ENCODE measurements at regions not wholly inside any gene's neighbourhood (a gene's known extent, or its start where the extent isn't known, plus 50 kb on each side); places are given as distances from the start of the nearest gene placed in this dataset.

DNA sequence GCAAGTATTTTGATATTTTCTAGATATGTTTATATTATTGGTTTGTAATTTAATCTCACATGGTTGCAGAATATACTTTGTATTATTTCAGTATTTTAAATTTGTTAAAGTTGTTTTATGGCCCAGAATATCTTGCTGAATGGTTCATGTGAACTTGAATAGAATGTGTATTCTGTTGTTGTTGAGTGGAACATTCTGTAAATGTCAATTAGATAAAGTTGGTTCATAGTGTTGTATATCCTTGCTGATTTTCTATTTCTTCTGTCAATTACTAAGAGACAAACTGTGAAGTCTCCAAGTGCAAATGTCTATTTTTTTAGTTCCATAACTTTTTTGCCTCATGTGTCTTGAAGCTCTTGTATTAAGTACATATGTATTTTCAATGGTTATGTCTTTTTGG is 411.7 kb downstream of the NPIPA7 start:
- no peak for DNase-seq (ENCODE audit: low spot score)

DNA sequence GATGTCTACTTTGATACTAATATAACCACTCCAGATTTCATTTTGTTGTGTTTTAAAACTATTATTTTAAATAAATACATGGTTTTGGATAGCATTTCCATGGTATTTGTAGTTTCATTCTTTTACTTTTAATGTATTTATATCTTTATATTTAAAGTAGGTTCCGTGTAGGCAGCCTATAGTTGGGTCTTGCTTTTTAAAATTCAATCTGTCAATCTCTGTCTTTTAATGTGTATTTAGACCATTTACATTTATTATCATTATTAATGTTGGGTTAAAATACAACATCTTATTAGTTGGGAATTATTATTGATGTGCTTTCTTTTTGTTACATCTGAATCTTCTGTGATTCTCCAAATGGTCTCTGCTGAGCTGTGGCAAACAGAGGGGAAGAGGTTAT is 412.1 kb downstream of the NPIPA7 start:
- no peak for DNase-seq (ENCODE audit: low spot score)

- peak; percentile 29 for DNase-seq (ENCODE audit: low spot score)
Observed at GRCh38 chr16:16797239-16797638, 418.3 kb downstream of the NPIPA7 start.

- DNase-seq (ENCODE audit: low spot score): no peak
Observed at GRCh38 chr16:16798504-16798903, 419.6 kb downstream of the NPIPA7 start.

DNA sequence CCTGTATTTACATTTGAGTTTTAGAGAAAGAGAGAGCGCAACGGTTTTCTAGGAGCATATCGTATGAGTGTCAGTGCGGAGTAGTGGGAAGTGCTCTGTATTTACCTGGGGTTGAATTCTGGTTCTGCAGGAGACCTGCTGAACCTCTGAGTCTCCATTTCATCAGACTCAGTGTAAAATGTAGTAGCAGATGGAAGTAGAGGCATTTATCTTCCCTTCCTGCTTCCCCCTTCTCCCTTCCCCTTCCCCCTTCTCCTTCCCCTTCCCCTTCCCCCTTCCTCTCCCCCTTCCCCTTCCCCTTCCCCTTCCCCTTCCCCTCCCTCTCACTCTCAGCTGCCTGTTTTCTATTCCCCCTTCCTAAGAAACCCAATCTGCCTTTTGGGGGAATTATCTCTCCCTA is 426.9 kb downstream of the NPIPA7 start:
- DNase-seq (ENCODE audit: low spot score): no peak

DNA sequence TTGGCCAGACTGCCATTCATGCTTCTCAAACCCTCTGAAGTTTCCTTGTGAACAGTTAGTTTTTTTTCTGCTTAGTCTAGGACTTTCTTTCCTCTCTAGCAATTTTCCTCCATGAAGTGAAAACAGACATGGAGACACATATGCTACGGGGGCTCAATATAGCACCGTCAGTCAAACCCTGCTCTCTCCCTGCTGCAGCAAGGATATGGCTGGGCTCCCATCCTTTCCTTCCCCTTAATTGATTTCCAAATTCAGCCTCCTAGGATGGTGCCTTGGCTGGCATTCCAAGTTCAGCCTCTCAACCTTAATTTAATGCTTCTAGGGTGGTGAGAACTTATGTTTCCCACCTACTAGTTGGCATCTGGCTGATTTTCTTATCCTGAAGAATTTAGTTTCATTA is 436.7 kb downstream of the NPIPA7 start:
- no peak for DNase-seq (ENCODE audit: low spot score)

DNA sequence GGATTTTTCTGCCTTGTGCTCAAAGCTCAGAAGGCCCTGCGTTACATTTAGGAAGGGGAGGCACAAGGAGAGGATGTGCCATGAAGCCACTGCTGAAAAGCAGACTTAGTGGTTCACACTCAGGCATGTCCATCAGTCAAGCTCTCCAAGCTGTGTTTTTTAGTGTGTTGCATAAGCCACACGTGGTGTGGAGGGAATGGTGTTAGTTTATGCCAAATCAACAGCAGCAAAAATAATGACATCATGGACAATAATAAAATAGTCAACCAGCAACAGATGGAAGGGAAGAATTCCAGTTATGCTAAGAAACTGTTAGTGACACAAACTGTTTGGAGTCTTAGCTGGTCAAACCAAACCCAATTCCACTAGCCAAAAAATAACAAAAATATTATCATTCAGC is 438.3 kb downstream of the NPIPA7 start:
- DNase-seq (ENCODE audit: low spot score): no peak

DNA sequence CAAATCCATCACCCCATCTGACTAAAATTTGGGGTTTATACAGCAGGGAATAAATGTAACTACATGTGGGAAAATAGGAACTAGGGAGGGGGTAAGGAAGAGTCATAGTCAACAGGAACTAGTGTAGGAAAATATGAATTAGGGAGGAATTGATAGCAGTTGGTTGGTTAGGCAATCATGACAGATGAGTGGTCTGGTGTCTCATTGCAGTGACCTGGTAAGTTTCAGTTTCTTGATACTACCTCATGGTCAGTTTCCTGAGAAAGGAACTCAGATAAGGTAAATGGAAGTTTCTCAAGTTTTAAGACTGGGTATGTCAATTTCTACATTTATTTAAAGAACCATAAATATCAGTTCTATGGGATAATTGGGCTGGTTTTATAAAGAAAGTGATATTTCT is 442.3 kb downstream of the NPIPA7 start:
- DNase-seq (ENCODE audit: low spot score): no peak

- DNase-seq (ENCODE audit: low spot score): no peak
Observed at GRCh38 chr16:16828913-16829398, 450.0 kb downstream of the NPIPA7 start.

DNA sequence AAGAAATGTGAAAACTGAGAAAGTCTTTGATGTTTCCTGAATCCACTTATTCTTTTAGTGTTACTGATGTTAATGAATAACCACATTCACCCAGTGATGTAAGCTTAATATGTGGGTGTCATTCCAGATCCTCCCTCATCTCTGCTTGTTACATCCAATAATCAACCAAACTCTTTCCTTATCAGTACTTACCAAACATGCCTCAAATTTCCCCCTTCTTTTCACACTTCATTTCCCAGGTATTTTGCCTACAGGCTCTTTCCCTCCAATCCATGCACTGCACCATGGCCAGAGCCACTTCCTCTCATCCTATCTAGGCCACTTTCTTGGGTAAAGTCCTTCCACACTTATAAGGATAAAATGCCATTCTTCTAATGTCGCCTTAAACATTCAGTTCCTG is 451.5 kb downstream of the NPIPA7 start:
- DNase-seq (ENCODE audit: low spot score): no peak

DNA sequence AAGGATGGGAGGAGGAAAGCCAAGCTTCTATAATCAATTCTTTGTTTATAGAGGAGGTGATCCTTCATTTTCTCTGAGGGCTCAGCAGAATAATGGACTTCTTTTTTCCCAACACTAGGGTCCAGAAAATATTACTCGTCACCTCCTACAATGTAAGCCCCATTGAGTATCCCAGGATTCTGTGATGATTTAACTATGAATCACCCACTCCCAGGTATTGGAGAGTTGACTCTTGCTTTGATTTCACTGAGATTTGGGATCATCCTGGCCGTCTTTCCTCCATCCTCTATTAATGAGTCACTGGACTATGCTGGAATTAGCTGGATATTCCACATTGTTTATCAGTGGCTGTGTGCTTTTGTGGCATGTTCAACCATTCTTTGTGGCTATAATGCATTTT is 452.0 kb downstream of the NPIPA7 start:
- DNase-seq (ENCODE audit: low spot score): no peak

GRCh38 chr16:16833165-16833564 is 454.2 kb downstream of the NPIPA7 start:
- no peak for DNase-seq (ENCODE audit: low spot score)

DNA sequence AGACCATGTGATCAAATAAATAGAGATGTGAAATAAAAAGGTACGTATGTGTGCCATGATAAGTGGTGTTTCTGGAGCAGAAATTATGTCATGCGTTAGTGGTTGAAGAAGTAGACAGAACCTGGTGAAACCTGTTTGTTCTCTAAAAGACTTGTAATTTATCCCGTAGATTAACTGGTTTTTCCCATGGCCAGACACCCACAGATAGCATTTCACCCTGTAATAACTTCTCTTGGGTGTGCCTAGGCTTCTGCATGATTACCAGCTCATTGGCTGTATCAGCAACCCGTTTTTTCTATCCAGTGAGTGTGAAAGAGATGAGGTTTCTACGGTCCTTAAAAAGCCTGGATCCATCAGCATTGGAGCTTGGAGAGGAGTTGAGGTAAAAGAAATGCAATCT is 471.3 kb downstream of the NPIPA7 start:
- no peak for DNase-seq (ENCODE audit: low spot score)

DNA sequence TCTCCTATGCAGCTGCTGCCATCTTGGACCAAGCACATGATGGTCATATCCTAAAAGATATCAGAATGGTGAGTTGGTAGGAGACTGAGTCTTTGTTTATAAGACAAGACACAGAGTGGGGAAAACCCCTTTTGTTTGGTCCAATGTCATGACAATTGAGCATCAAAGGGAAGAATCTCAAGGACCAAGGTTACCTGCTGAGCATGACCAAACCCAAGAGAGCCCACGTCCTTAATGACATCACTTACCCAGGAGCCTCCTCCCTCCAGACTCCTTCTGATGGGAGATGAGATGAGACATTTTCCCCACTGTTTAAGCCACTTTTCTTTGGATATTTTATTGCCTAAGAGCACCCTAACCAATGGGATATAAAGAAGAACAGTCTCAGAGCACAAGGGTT is 478.1 kb downstream of the NPIPA7 start:
- DNase-seq (ENCODE audit: low spot score): no peak

DNA sequence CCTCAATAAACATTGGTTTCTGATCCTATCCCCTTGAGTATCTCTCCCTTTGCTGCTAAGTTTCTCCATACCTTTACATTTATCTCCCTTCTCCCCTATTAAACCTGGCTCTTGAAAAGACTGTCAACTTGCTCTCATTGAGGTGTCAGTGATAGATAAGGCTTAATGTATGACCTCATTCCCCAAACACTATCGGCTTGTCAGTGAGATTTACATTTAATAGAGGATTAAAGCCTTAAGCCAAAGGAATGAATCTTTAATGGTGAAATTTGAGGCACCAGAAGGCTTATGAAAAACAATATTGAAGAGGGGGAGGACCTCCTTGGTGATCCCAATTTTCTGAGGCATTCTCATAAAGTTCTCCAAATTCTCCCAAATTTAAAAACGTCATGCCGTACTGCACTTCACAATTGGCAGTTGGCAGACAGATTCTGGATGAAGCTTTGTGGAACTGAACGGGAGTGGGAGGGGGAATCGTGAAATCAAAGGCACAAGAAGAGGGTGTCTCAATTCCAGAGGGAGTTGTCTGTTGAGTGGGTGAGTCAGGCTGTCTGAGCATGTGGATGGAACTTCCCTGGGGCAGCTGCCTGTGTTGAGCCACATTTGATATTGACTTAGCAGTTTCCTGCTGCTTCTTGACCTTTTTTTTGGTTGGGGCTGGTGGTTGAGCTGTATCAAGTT is 478.8 kb downstream of the NPIPA7 start:
- no peak for DNase-seq (ENCODE audit: low spot score)

GRCh38 chr16:16861546-16861945 is 482.6 kb downstream of the NPIPA7 start:
- peak; percentile 44 for DNase-seq (ENCODE audit: low spot score)

DNA sequence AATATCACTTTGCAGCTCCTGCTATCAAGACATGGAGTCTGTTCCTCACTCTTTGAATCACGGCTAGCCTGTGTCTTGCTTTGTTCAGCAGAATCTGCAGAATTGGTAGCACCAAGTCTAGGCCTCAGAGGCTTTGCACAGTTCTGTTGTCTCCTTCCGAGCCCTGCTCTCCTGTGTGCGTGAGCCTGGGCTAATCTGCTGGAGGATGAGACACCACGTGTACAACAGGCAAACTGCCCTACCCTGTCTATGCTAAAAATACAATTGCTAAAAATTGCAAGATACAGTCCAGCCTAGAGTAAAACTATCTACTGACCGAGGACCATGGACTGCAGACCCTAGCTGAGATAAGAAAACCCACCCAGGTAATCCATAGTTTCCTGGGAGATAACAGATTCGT is 484.7 kb downstream of the NPIPA7 start:
- DNase-seq (ENCODE audit: low spot score): no peak

DNA sequence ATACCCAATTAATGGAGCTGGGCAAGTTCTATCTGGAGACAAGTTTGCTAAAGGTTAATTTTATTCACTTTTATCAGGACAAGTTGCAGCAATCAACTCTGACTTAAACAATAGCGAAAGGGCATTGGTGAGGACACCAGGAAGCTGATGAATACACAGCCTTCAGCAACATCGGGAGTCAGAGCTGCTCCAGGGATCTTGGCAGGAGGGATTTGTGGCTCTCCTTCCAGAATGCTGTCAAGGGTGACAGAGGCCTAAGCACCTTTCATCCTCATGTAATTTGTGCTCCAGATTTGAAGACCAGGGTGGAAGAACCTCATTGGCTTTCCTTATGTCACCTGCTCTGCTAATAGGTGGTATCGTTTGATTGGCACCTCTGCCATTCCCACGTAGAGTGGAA is 485.6 kb downstream of the NPIPA7 start:
- DNase-seq (ENCODE audit: low spot score): no peak

DNA sequence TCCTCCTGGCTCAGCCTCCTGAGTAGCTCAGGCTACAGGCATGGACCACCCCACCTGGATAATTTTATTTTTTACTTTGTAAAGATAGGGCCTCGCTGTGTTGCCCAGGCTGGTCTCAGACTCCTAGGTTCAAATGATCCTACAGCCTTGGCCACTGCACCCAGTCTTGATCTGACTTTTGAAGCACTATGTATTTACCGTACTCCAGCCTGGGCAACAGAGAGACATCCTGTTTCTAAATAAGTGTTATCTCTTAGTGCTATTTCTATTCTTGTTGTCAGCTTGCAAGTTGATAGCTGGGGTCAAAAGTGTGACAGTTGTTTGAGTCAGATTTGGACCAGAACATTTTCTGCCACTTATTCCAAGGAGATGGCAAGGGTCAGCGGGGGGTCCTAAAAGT is 486.4 kb downstream of the NPIPA7 start:
- DNase-seq (ENCODE audit: low spot score): no peak

DNA sequence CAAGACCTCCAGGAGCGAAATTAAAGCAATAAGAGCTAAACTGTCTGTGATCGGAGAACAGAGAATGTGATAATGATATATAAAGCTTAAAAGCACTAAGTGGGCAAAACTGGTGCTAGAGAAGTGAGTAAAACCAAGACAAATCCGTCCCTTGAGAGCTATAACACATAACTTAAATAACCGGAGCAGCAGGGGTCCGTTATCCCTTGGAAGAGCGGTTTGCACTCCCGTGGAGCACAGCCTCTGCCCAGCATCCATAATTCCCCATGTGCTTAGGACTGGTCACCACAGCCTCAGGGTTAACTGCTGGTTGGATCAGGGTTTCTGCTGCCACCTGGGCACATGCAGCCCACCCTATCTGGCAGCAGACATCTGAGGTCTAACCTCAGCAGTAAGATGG is 489.0 kb downstream of the NPIPA7 start:
- DNase-seq (ENCODE audit: low spot score): no peak

DNA sequence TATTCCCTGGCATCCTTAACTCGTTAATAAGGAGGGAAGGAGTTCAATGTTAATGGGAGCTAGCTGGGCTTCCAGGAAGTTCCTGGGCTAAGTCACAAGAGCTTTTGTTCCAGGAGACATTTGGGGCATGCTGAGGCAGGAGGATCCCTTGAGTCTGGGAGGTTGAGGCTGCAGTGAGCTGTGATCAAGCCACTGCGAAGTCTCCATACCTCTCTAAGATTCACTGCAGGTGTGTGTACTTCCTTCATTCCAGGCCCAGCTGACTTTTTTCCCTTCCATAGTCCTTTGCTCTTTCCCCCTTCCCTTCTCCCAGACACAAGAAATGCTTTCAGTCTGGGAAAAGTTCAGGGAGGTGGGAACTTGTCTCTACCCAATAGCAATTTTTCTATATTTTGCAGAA is 489.8 kb downstream of the NPIPA7 start:
- DNase-seq (ENCODE audit: low spot score): no peak

DNA sequence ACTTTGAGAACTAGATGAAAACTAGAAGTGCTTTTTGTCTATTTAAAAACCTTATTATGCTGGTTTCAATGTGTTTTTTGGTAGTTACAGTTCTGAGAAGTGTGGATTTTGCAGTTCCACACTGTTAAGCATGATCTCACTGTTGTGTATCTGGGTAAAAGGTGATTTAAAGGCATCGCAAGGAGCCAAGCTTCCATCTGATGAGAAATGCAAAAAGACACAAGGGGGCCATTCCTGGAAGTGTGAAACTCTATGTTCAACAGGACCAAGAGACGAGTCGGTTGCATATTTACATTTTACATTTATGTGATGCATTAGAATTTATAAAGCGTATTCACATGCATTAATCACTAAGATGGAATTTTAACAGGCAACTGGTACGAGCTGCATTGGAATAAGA is 490.8 kb downstream of the NPIPA7 start:
- no peak for DNase-seq (ENCODE audit: low spot score)

DNA sequence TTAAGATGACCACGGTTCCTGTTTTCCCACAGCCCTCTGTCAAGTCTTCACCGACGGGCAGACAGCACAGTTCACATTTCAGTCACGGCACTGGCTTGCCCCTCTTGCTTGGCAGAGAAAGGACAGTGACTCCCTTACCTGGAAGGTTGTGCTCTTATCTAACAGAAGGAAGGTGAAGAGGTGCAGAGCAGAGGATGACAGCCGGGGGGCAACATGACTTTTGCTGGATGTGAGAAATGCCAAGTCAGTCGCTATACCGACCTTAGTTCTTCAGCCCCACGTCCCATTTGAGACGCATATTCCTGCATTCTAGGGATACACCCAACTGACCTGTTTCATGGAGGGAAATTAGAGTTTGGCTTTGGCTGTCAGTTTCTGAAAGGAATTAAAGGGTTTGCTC is 492.3 kb downstream of the NPIPA7 start:
- DNase-seq (ENCODE audit: low spot score): no peak

GRCh38 chr16:16877061-16877460 is 498.1 kb downstream of the NPIPA7 start:
- DNase-seq (ENCODE audit: low spot score): no peak

Measured in RKO (cell line).